Tibial nerve (tissue), 3 donors: ENCODE measurements at regions not wholly inside any gene's neighbourhood (a gene's known extent, or its start where the extent isn't known, plus 50 kb on each side); places are given as distances from the start of the nearest gene placed in this dataset.

Experiments used
- POLR2A ChIP-seq, 2 donors: fragments of 450-650 bp; IDR thresholded peaks; one replicate each; pipeline ENCODE4 v1.6.1; 2017; ENCODE audit warnings: antibody characterized with exemption in 2 of 2, mild to moderate bottlenecking in 2 of 2, moderate library complexity in 2 of 2
- TF ChIP-seq, protein P1 (sequence below), 5 experiments: fragments of 200-600 bp in 3 of 5; fragments of 450-650 bp in 2 of 5; sonication (generic) in 3 of 5; IDR thresholded peaks; one replicate each; pipeline ENCODE4 v1.5.1; 2016 to 2019; ENCODE audit warnings: antibody characterized with exemption in 5 of 5, mild to moderate bottlenecking in 3 of 5, moderate library complexity in 2 of 5

GRCh38 chr4:179631321-179631720 lies 2189.1 kb upstream of the AGA start:
- TF ChIP-seq, protein P1, sequence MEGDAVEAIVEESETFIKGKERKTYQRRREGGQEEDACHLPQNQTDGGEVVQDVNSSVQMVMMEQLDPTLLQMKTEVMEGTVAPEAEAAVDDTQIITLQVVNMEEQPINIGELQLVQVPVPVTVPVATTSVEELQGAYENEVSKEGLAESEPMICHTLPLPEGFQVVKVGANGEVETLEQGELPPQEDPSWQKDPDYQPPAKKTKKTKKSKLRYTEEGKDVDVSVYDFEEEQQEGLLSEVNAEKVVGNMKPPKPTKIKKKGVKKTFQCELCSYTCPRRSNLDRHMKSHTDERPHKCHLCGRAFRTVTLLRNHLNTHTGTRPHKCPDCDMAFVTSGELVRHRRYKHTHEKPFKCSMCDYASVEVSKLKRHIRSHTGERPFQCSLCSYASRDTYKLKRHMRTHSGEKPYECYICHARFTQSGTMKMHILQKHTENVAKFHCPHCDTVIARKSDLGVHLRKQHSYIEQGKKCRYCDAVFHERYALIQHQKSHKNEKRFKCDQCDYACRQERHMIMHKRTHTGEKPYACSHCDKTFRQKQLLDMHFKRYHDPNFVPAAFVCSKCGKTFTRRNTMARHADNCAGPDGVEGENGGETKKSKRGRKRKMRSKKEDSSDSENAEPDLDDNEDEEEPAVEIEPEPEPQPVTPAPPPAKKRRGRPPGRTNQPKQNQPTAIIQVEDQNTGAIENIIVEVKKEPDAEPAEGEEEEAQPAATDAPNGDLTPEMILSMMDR (IDR thresholded peaks at IDR 0.05): no peak
- TF ChIP-seq POLR2A (IDR thresholded peaks at IDR 0.05): no peak
